ENCODE measurements at regions not wholly inside any gene's neighbourhood (a gene's known extent, or its start where the extent isn't known, plus 50 kb on each side); places are given as distances from the start of the nearest gene placed in this dataset.

- no peak for TF ChIP-seq CDX4 (CRISPR knock-in tag; IDR thresholded peaks at IDR 0.05; ENCODE audit: borderline replicate concordance)
- no peak for TF ChIP-seq GRHL2 (CRISPR knock-in tag; IDR thresholded peaks at IDR 0.05; ENCODE audit: insufficient replicate concordance, severe bottlenecking)
- no peak for TF ChIP-seq SP1 (CRISPR knock-in tag; conservative IDR thresholded peaks at IDR 0.05)
- no peak for TF ChIP-seq PRDM15 (CRISPR knock-in tag; IDR thresholded peaks at IDR 0.05)
- TF ChIP-seq USF2 (CRISPR knock-in tag; IDR thresholded peaks at IDR 0.05) = no peak
These were observed 250.3 kb upstream of the FAM47A start (continued) for GRCh38 chrX:34382416-34382815.

- Mint-ChIP-seq H3K4me3 (no peak overlapping the region), H3K36me3 (no peaks in the 10 kb centered on the region), H3K4me1 (no peaks in the 10 kb centered on the region), H3K27me3 (ENCODE audit: low read depth) (no peaks in the 10 kb centered on the region), H3K9me3 (no peaks in the 10 kb centered on the region), H3K27ac (no peak overlapping the region)
- POLR2A ChIA-PET = no interaction called here
- ATAC-seq (no peak), DNase-seq (ENCODE audit: low spot score) (no peak)
- CTCF ChIA-PET = no interaction called here
- no peak for TF ChIP-seq HMGXB4 (CRISPR knock-in tag; IDR thresholded peaks at IDR 0.05)
- no peak for TF ChIP-seq ZNF281 (CRISPR knock-in tag; IDR thresholded peaks at IDR 0.05)
- TF ChIP-seq ZBTB43 (CRISPR knock-in tag; IDR thresholded peaks at IDR 0.05) = no peak
- no peak for TF ChIP-seq FOXP1 (CRISPR knock-in tag; IDR thresholded peaks at IDR 0.05; ENCODE audit: borderline replicate concordance)
- no peak for TF ChIP-seq TP53 (CRISPR knock-in tag; IDR thresholded peaks at IDR 0.05)
- TF ChIP-seq TEAD1 (CRISPR knock-in tag; IDR thresholded peaks at IDR 0.05) = no peak
- no peak for TF ChIP-seq NFE2L1 (CRISPR knock-in tag; IDR thresholded peaks at IDR 0.05)
- no peak for TF ChIP-seq IRF2 (CRISPR knock-in tag; IDR thresholded peaks at IDR 0.05; ENCODE audit: borderline replicate concordance, low read depth)
These were observed 249.1 kb upstream of the FAM47A start for GRCh38 chrX:34381241-34381640.

All from WTC11 (cell line).